Upper lobe of left lung (tissue), 6 donors: ENCODE measurements at regions not wholly inside any gene's neighbourhood (a gene's known extent, or its start where the extent isn't known, plus 50 kb on each side); places are given as distances from the start of the nearest gene placed in this dataset.

ENCODE experiments used
- ATAC-seq, 2 donors: fragments of 200-7000 bp; cut with Tn5 transposase; one replicate each; pipeline ENCODE4 v1.9.1; 2022; ENCODE audit warnings: mild to moderate bottlenecking in 2 of 2, moderate library complexity in 2 of 2; ENCODE audit not compliant: low FRiP score in 2 of 2
- DNase-seq, 2 donors: peaks; one replicate each; pipeline ENCODE4 v3.0.0-alpha.2; 2019 to 2020
- H3K27ac ChIP-seq, 4 donors: fragments of 200-600 bp; sonication (generic); one replicate each; pipeline ENCODE4 v1.5.1; 2016 to 2019
- H3K27me3 ChIP-seq, 4 donors: fragments of 200-600 bp; sonication (generic); one replicate each; pipeline ENCODE4 v1.5.1; 2017 to 2019
- H3K36me3 ChIP-seq, 4 donors: fragments of 200-600 bp; sonication (generic); one replicate each; pipeline ENCODE4 v1.5.1; 2016 to 2019
- H3K4me1 ChIP-seq, 4 donors: fragments of 200-600 bp; sonication (generic); one replicate each; pipeline ENCODE4 v1.5.1; 2018 to 2019
- H3K4me3 ChIP-seq, 4 donors: fragments of 200-600 bp; sonication (generic); one replicate each; pipeline ENCODE4 v1.5.1; 2017 to 2019; ENCODE audit warnings: mild to moderate bottlenecking in 2 of 4, moderate library complexity in 1 of 4
- H3K9me3 ChIP-seq, 4 donors: fragments of 200-600 bp; sonication (generic); one replicate each; pipeline ENCODE4 v1.5.1; 2018 to 2019
- EP300 ChIP-seq, 4 donors: sonication (generic); formaldehyde crosslinking; IDR thresholded peaks; one replicate each; pipeline ENCODE4 v1.5.1; 2017; ENCODE audit warnings: antibody characterized with exemption in 4 of 4, control low read depth in 2 of 4
- POLR2A ChIP-seq, 4 donors: fragments of 450-650 bp; IDR thresholded peaks; one replicate each; pipeline ENCODE4 v1.5.1; 2016 to 2017; ENCODE audit warnings: antibody characterized with exemption in 4 of 4, mild to moderate bottlenecking in 2 of 4
- POLR2AphosphoS5 ChIP-seq, 2 donors: sonication (generic); formaldehyde crosslinking; IDR thresholded peaks; one replicate each; pipeline ENCODE4 v1.5.1; 2017; ENCODE audit warnings: antibody characterized with exemption in 2 of 2
- WGBS, 2 donors: methylation state at CpG; one replicate each; pipeline ENCODE4 v1.1.5; 2017 to 2018; 5-methylcytosine and 5-hydroxymethylcytosine counted together
- TF ChIP-seq, protein P1 (sequence below), 6 experiments: fragments of 450-650 bp in 4 of 6; fragments of 200-600 bp in 2 of 6; sonication (generic) in 2 of 6; IDR thresholded peaks; one replicate each; pipeline ENCODE4 v1.5.1; 2016 to 2019; ENCODE audit warnings: antibody characterized with exemption in 6 of 6
- donor health status: DM: no; HTN: no; CAD: no; lungs with moderate emphysema.
- donor health status: DM: no; HTN: yes; CAD: no; lungs with severe emphysema.

DNA sequence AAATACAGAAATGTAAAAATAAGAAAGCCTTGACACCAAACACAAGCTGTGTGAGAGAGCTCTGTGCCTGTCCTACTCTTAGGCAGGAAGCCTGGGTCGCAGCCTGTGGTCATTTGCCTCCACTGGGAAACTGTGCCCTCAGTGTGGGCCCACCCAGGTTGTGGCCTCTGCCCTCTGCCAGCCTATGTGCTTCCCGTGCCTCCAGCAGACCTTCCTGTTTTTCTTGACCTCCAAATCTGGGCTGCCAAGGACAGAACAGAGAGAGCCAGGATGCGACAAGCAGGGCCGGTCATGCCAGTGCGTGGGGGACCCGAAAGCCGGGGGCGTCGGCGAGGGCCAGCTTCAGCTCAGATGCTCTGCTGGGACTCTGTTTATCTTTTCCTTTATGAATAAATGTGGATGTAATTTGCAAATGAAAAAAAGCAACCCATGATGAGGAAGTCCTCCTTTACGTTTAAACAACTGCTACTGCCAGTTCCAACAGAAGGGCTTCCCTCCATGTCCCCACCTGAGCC is 189.2 kb upstream of the EXOC2 start:
- Histone ChIP-seq H3K27me3 (no peaks in the 10 kb centered on the region), H3K36me3 (no peaks in the 10 kb centered on the region), H3K4me1 (no peaks in the 10 kb centered on the region), H3K9me3 (no peaks in the 10 kb centered on the region), H3K4me3 (no peak overlapping the region), H3K27ac (no peak overlapping the region)
- DNase-seq (peak in 1 of 2 donors; percentile 62), ATAC-seq (no peak)
- 74 to 86% methylated on average over 11 of the region's 11 CpGs for WGBS, 2 donors
- TF ChIP-seq EP300 (IDR thresholded peaks at IDR 0.05), result no peak
- TF ChIP-seq, protein P1, sequence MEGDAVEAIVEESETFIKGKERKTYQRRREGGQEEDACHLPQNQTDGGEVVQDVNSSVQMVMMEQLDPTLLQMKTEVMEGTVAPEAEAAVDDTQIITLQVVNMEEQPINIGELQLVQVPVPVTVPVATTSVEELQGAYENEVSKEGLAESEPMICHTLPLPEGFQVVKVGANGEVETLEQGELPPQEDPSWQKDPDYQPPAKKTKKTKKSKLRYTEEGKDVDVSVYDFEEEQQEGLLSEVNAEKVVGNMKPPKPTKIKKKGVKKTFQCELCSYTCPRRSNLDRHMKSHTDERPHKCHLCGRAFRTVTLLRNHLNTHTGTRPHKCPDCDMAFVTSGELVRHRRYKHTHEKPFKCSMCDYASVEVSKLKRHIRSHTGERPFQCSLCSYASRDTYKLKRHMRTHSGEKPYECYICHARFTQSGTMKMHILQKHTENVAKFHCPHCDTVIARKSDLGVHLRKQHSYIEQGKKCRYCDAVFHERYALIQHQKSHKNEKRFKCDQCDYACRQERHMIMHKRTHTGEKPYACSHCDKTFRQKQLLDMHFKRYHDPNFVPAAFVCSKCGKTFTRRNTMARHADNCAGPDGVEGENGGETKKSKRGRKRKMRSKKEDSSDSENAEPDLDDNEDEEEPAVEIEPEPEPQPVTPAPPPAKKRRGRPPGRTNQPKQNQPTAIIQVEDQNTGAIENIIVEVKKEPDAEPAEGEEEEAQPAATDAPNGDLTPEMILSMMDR (IDR thresholded peaks at IDR 0.05), result no peak
- TF ChIP-seq POLR2A (IDR thresholded peaks at IDR 0.05), result no peak
- TF ChIP-seq POLR2AphosphoS5 (IDR thresholded peaks at IDR 0.05), result no peak

DNA sequence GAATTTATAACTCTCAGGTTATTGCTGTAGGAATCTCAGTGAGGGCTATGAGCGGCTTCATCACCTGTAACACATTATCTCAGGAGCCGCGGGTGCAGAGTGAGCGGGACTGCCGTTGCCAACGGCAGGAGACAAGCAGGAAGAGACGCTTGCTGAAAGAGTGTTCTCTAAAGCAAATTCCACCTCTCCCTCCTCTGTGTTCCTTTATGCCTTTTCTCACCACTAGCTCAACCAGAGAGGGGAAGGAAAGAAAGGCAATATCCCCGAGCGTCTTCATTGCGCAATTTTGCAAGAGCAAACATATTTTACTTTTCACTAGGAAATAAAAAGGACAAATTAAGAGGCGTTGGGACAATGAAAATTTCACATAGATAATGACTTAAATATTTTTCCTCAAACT is 185.2 kb upstream of the EXOC2 start:
- H3K4me1 ChIP-seq, result no peaks in the 10 kb centered on the region
- DNase-seq, result no peak
- TF ChIP-seq POLR2A (IDR thresholded peaks at IDR 0.05) (no peak), POLR2AphosphoS5 (IDR thresholded peaks at IDR 0.05) (no peak), EP300 (IDR thresholded peaks at IDR 0.05) (no peak)
- TF ChIP-seq, protein P1 (IDR thresholded peaks at IDR 0.05), result no peak
- no peak overlapping the region for H3K4me3 ChIP-seq
- H3K9me3 ChIP-seq, result no peaks in the 10 kb centered on the region
- no peaks in the 10 kb centered on the region for H3K36me3 ChIP-seq
- no peak overlapping the region for H3K27ac ChIP-seq
- H3K27me3 ChIP-seq, result no peaks in the 10 kb centered on the region
- whole genome bisulfite sequencing, 2 donors, result 53 to 63% methylated on average over 11 of the region's 11 CpGs
- no peak for ATAC-seq

DNA sequence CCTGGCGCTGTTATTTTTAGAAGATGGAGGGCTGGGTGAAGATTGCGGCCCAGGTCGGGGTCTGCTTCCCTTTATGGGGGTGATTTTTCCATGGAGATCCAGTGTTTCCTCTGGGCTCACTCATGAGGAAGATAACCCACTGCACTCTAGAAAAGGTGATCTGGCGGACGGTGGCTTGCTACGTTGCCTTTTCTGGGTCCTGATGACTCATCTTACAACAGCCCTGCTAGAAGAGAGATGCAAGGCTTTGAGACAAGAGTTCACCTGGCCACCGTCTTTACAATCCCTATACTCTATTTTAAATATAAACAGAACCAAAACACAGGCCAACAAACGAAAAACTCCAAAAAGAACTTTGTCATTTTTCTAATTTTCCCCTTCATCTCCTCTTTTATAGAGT is 182.1 kb upstream of the EXOC2 start:
- DNase-seq (no peak), ATAC-seq (no peak)
- no peaks in the 10 kb centered on the region for H3K9me3 ChIP-seq
- H3K27ac ChIP-seq, result no peak overlapping the region
- no peaks in the 10 kb centered on the region for H3K4me1 ChIP-seq
- TF ChIP-seq, protein P1 (IDR thresholded peaks at IDR 0.05), result no peak
- TF ChIP-seq EP300 (IDR thresholded peaks at IDR 0.05) (no peak), POLR2AphosphoS5 (IDR thresholded peaks at IDR 0.05) (no peak), POLR2A (IDR thresholded peaks at IDR 0.05) (no peak)
- no peaks in the 10 kb centered on the region for H3K36me3 ChIP-seq
- no peak overlapping the region for H3K4me3 ChIP-seq
- 76 to 85% methylated on average over 8 of the region's 8 CpGs for WGBS, 2 donors
- no peaks in the 10 kb centered on the region for H3K27me3 ChIP-seq

DNA sequence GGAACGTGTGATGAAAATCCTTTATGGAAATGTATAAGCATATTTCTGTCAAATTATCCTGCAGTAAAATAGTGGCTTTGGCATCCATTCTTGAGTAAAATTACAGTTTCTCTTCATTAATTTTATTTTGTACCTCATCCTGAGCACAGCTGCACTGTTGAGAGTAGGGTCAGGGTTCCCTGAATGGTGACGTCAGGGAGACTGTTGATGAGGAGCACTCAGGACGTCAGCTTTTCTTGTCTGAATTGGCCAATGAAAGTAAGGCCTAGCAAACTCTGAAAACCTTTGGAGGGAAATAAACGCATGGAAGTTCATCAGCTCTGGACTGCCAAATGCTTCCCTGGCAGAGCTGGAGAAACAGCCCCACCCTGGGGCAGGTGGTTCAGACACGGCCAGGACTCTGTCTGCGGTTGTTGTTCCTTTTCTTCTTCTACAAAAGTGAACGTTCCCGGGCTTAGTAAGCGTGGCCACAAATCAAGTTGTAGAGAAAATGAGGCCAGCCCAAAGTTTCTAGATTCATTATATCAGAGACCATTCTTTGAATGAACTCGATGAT is 179.7 kb upstream of the EXOC2 start:
- WGBS, 2 donors, result 91 to 94% methylated on average over 10 of the region's 10 CpGs
- Histone ChIP-seq H3K27me3 (no peaks in the 10 kb centered on the region), H3K4me3 (no peak overlapping the region), H3K27ac (no peak overlapping the region), H3K4me1 (no peaks in the 10 kb centered on the region), H3K9me3 (no peaks in the 10 kb centered on the region), H3K36me3 (no peaks in the 10 kb centered on the region)
- no peak for ATAC-seq
- DNase-seq, result no peak
- TF ChIP-seq POLR2A (IDR thresholded peaks at IDR 0.05) (no peak), EP300 (IDR thresholded peaks at IDR 0.05) (no peak), POLR2AphosphoS5 (IDR thresholded peaks at IDR 0.05) (no peak)
- TF ChIP-seq, protein P1 (IDR thresholded peaks at IDR 0.05), result no peak

DNA sequence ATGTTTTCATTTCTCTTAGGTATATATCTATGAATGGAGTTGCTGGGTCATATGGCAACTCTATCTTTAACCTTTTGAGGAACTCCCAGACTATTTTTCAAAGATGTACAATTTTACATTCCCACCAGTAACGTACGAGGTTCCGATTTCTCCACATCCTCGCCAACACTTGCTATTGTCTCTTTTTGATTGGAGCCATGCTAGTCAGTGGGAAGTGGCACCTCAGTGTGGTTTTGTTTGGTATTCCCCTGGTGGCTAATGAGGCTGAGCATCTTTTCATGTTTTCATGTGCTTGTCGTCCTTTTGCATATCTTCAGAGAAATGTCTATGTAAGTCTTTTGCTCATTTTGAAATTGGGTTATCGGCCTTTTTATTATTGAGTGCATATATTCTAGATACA is 178.6 kb upstream of the EXOC2 start:
- H3K4me3 ChIP-seq, result no peak overlapping the region
- no peaks in the 10 kb centered on the region for H3K4me1 ChIP-seq
- DNase-seq (no peak), ATAC-seq (no peak)
- H3K27me3 ChIP-seq, result no peaks in the 10 kb centered on the region
- no peaks in the 10 kb centered on the region for H3K36me3 ChIP-seq
- no peak overlapping the region for H3K27ac ChIP-seq
- TF ChIP-seq, protein P1 (IDR thresholded peaks at IDR 0.05), result no peak
- WGBS, 2 donors, result 95 to 96% methylated on average over 6 of the region's 6 CpGs
- no peaks in the 10 kb centered on the region for H3K9me3 ChIP-seq
